PC-9 (cell line): ENCODE measurements at regions not wholly inside any gene's neighbourhood (a gene's known extent, or its start where the extent isn't known, plus 50 kb on each side); places are given as distances from the start of the nearest gene placed in this dataset.

Source experiments
- BruUV-seq: library from RNA; stranded (reverse); fragments of 400-500 nt; replicated peaks from 2 replicates; lab custom pipeline; 2021; lab: Mats Ljungman, UMichigan
- CTCF ChIA-PET: fragments of 300-600 bp; sonication (Branson Sonifier 250); formaldehyde crosslinking; loops from one replicate; lab custom pipeline; 2022; ENCODE audit warnings: antibody characterized with exemption; lab: Charles Lee
- POLR2A ChIA-PET: fragments of 300-600 bp; sonication (Branson Sonifier 250); formaldehyde crosslinking; loops from one replicate; lab custom pipeline; 2022; ENCODE audit warnings: antibody characterized with exemption; ENCODE audit not compliant: unreplicated experiment; lab: Charles Lee
- DNase-seq, 2 experiments: peaks; one replicate each; pipeline versions ENCODE4 v3.0.0 to v3.0.0-alpha.2; 2015 to 2022; ENCODE audit warnings: mixed read lengths in 1 of 2
- H2AFZ ChIP-seq: fragments of 200-600 bp; sonication (generic); 2 replicates; pipeline ENCODE4 v1.8.1; 2017; ENCODE audit warnings: antibody characterized with exemption
- H3F3A ChIP-seq: fragments of 200-600 bp; sonication (generic); 2 replicates; pipeline ENCODE4 v1.8.1; 2017; ENCODE audit warnings: antibody characterized with exemption, mild to moderate bottlenecking, low read depth; ENCODE audit not compliant: insufficient read depth
- H3K27ac ChIP-seq: fragments of 200-600 bp; sonication (generic); 2 replicates; pipeline ENCODE4 v1.6.1; 2016; ENCODE audit warnings: mixed run types
- H3K27me3 ChIP-seq: fragments of 200-600 bp; sonication (generic); 2 replicates; pipeline ENCODE4 v1.6.1; 2016; ENCODE audit warnings: low read depth, mixed run types; ENCODE audit not compliant: insufficient read depth
- H3K36me3 ChIP-seq: fragments of 200-600 bp; sonication (generic); 2 replicates; pipeline ENCODE4 v1.6.1; 2016; ENCODE audit warnings: low read depth, mixed run types
- H3K4me1 ChIP-seq: fragments of 200-600 bp; sonication (generic); replicated peaks from 2 replicates; pipeline ENCODE4 v1.6.1; 2016; ENCODE audit warnings: mixed run types; ENCODE audit not compliant: insufficient read depth
- H3K4me2 ChIP-seq: fragments of 200-600 bp; sonication (generic); 2 replicates; pipeline ENCODE4 v1.6.1; 2017; ENCODE audit warnings: mixed run types
- H3K4me3 ChIP-seq: fragments of 200-600 bp; sonication (generic); 2 replicates; pipeline ENCODE4 v1.6.1; 2016; ENCODE audit warnings: mixed run types
- H3K79me2 ChIP-seq: fragments of 200-600 bp; sonication (generic); 2 replicates; pipeline ENCODE4 v1.6.1; 2017; ENCODE audit warnings: low read depth, mixed run types
- H3K9me2 ChIP-seq: fragments of 200-600 bp; sonication (generic); 2 replicates; pipeline ENCODE4 v1.8.1; 2017; ENCODE audit warnings: mild to moderate bottlenecking; ENCODE audit not compliant: insufficient read depth
- H3K9me3 ChIP-seq: fragments of 200-600 bp; sonication (generic); 2 replicates; pipeline ENCODE4 v1.8.1; 2016; ENCODE audit warnings: low read depth; ENCODE audit not compliant: insufficient read depth
- H4K20me1 ChIP-seq: fragments of 200-600 bp; sonication (generic); 2 replicates; pipeline ENCODE4 v1.8.1; 2017; ENCODE audit not compliant: insufficient read depth
- CTCF ChIP-seq: fragments of 200-600 bp; sonication (generic); conservative IDR thresholded peaks from 2 replicates; pipeline ENCODE4 v1.6.1; 2017; ENCODE audit warnings: mixed run types, antibody characterized with exemption, mild to moderate bottlenecking, moderate library complexity
- EZH2 ChIP-seq: fragments of 200-600 bp; sonication (generic); IDR thresholded peaks from 2 replicates; pipeline ENCODE4 v1.8.0; 2017; ENCODE audit warnings: antibody characterized with exemption, low read depth
- intact Hi-C: fragments of 100-400 bp; cut with micrococcal nuclease; formaldehyde crosslinking; loops from one replicate; pipeline ENCODE4 v1.10.0; 2022; ENCODE audit not compliant: unreplicated experiment

- no TSS peak for BruUV-seq
- Histone ChIP-seq H3K9me3 (no peaks in the 10 kb centered on the region), H2AFZ (no peak overlapping the region), H3K4me3 (no peak overlapping the region), H3K4me2 (no peak overlapping the region), H3K27me3 (no peaks in the 10 kb centered on the region), H3F3A (no peaks in the 10 kb centered on the region), H3K27ac (no peak overlapping the region), H3K36me3 (no peaks in the 10 kb centered on the region), H3K9me2 (no peaks in the 10 kb centered on the region; the same call in 1 of the 2 replicates), H3K4me1 (no peaks in the 10 kb centered on the region), H3K79me2 (no peaks in the 10 kb centered on the region), H4K20me1 (no peaks in the 10 kb centered on the region)
- POLR2A ChIA-PET = no interaction called here
- no peak for TF ChIP-seq CTCF
- TF ChIP-seq EZH2 = no peak
- intact Hi-C loops = no loop called here
- CTCF ChIA-PET = no interaction called here
- no peak for DNase-seq
These were observed 388.2 kb downstream of the TBC1D32 start for GRCh38 chr6:120945905-120946594.

GRCh38 chr6:120938876-120939472, 395.3 kb downstream of the TBC1D32 start:
- no TSS peak for BruUV-seq
- ChIA-PET POLR2A (interaction anchor here (0.6 kb wide), 1 partner anchor 1304 kb away, joined by 12 read pairs; no protein-coding TSS in a partner anchor), CTCF (no interaction called here)
- no peaks in the 10 kb centered on the region for H3F3A ChIP-seq
- H4K20me1 ChIP-seq = no peaks in the 10 kb centered on the region
- H3K27me3 ChIP-seq = no peaks in the 10 kb centered on the region
- no peaks in the 10 kb centered on the region for H3K4me1 ChIP-seq
- H3K27ac ChIP-seq = no peak overlapping the region
- H3K79me2 ChIP-seq = no peaks in the 10 kb centered on the region
- no peak overlapping the region for H2AFZ ChIP-seq
- H3K9me3 ChIP-seq = no peaks in the 10 kb centered on the region
- no peak overlapping the region for H3K4me2 ChIP-seq
- DNase-seq = no peak
- no peaks in the 10 kb centered on the region for H3K36me3 ChIP-seq
- no peak overlapping the region for H3K4me3 ChIP-seq
- intact Hi-C loops = no loop called here
- no peaks in the 10 kb centered on the region for H3K9me2 ChIP-seq
- no peak for TF ChIP-seq CTCF
- no peak for TF ChIP-seq EZH2

GRCh38 chr6:120938164-120938875, 396.0 kb downstream of the TBC1D32 start:
- H3K36me3 ChIP-seq = no peaks in the 10 kb centered on the region
- H3K4me1 ChIP-seq = no peaks in the 10 kb centered on the region
- no peaks in the 10 kb centered on the region for H3K9me2 ChIP-seq
- no peaks in the 10 kb centered on the region for H4K20me1 ChIP-seq
- H3K4me2 ChIP-seq = no peak overlapping the region
- H3K79me2 ChIP-seq = no peaks in the 10 kb centered on the region
- ChIA-PET CTCF (no interaction called here), POLR2A (interaction anchor here (0.6 kb wide), 1 partner anchor 1305 kb away, joined by 12 read pairs; no protein-coding TSS in a partner anchor)
- no peak overlapping the region for H3K27ac ChIP-seq
- TF ChIP-seq EZH2 (no peak), CTCF (no peak)
- BruUV-seq = no TSS peak
- no peak overlapping the region for H3K4me3 ChIP-seq
- intact Hi-C loops = no loop called here
- no peaks in the 10 kb centered on the region for H3K9me3 ChIP-seq
- no peaks in the 10 kb centered on the region for H3K27me3 ChIP-seq
- DNase-seq = no peak
- H3F3A ChIP-seq = no peaks in the 10 kb centered on the region
- no peak overlapping the region for H2AFZ ChIP-seq
